Endothelial cell of umbilical vein (primary cell): ENCODE measurements at regions not wholly inside any gene's neighbourhood (a gene's known extent, or its start where the extent isn't known, plus 50 kb on each side); places are given as distances from the start of the nearest gene placed in this dataset.
A peak's percentile ranks its signal among the peaks of the same experiment; 100 is the strongest.

Experiments used
- BruUV-seq: library from RNA; stranded (reverse); fragments of 400-500 nt; replicated peaks from 2 replicates; lab custom pipeline; 2021; lab: Mats Ljungman, UMichigan
- CTCF ChIA-PET: fragments of 300-600, 350-600 bp; sonication (Branson Sonifier 250); formaldehyde crosslinking; loops from one replicate; lab custom pipeline; 2021; ENCODE audit warnings: antibody characterized with exemption, inconsistent platforms; lab: Charles Lee
- POLR2A ChIA-PET: fragments of 300-600, 350-600 bp; sonication (Branson Sonifier 250); formaldehyde crosslinking; loops from one replicate; lab custom pipeline; 2021; ENCODE audit warnings: antibody characterized with exemption, inconsistent platforms; lab: Charles Lee
- DNase-seq: peaks from one replicate; pipeline ENCODE4 v3.0.0-alpha.2; 2011; ENCODE audit warnings: low read depth, low spot score
- FAIRE-seq: peaks from 2 replicates; lab custom pipeline; 2011; peaks lifted over from hg19 to GRCh38; lab: Jason Lieb, UNC
- H2AFZ ChIP-seq: 2 replicates; pipeline ENCODE4 v1.6.0; 2012; ENCODE audit warnings: low read depth, low read length, control low read depth, inconsistent platforms
- H3K27ac ChIP-seq: 2 replicates; pipeline ENCODE4 v1.5.1; 2011; ENCODE audit warnings: low read depth, mild to moderate bottlenecking, control low read depth, low read length, moderate library complexity; ENCODE audit not compliant: insufficient read depth
- H3K27me3 ChIP-seq, 2 experiments: 2 replicates each; pipeline versions ENCODE4 v1.6.0 to v1.6.1; 2011; ENCODE audit warnings: low read length in 2 of 2, mixed read lengths in 1 of 2; ENCODE audit not compliant: control insufficient read depth in 2 of 2, insufficient read depth in 2 of 2
- H3K36me3 ChIP-seq, 2 experiments: 2 replicates in 1 of 2; 3 replicates in 1 of 2; pipeline ENCODE4 v1.5.1; 2011; ENCODE audit warnings: low read length in 2 of 2, mild to moderate bottlenecking in 1 of 2, moderate library complexity in 1 of 2; ENCODE audit not compliant: control insufficient read depth in 2 of 2, insufficient read depth in 2 of 2; ENCODE audit errors: extremely low read depth in 1 of 2
- H3K4me1 ChIP-seq: 3 replicates; pipeline ENCODE4 v1.5.1; 2011; ENCODE audit warnings: mild to moderate bottlenecking, low read length; ENCODE audit not compliant: control insufficient read depth, insufficient read depth; ENCODE audit errors: extremely low read depth
- H3K4me2 ChIP-seq: 2 replicates; pipeline ENCODE4 v1.6.1; 2011; ENCODE audit warnings: low read length, control low read depth, mixed read lengths; ENCODE audit not compliant: insufficient read depth
- H3K4me3 ChIP-seq, 3 experiments: fragments of 200-600 bp in 1 of 3; sonication (generic), shearing (Covaris generic) in 1 of 3; replicated peaks in 1 of 3; 2 replicates each; pipeline ENCODE4 v1.5.1; 2011 to 2016; ENCODE audit warnings: control low read depth in 3 of 3, low read length in 3 of 3, mild to moderate bottlenecking in 2 of 3, inconsistent platforms in 1 of 3, low read depth in 1 of 3, moderate library complexity in 1 of 3; ENCODE audit not compliant: insufficient read depth in 1 of 3
- H3K79me2 ChIP-seq: 2 replicates; pipeline ENCODE4 v1.6.0; 2012; ENCODE audit warnings: low read length, inconsistent platforms; ENCODE audit not compliant: control insufficient read depth, insufficient read depth
- H3K9ac ChIP-seq: replicated peaks from 2 replicates; pipeline ENCODE3; 2011; ENCODE audit warnings: low read length, control low read depth; ENCODE audit not compliant: insufficient read depth; ENCODE audit errors: extremely low read depth
- H3K9me1 ChIP-seq: replicated peaks from 3 replicates; pipeline ENCODE4 v1.6.0; 2011; ENCODE audit warnings: mild to moderate bottlenecking, low read length; ENCODE audit not compliant: control insufficient read depth, insufficient read depth; ENCODE audit errors: extremely low read depth
- H3K9me3 ChIP-seq: replicated peaks from 2 replicates; pipeline ENCODE4 v1.5.1; 2012; ENCODE audit warnings: low read length, inconsistent platforms; ENCODE audit not compliant: control insufficient read depth, insufficient read depth
- H4K20me1 ChIP-seq: replicated peaks from 2 replicates; pipeline ENCODE3; 2011; ENCODE audit warnings: mild to moderate bottlenecking, low read length; ENCODE audit not compliant: control insufficient read depth, insufficient read depth; ENCODE audit errors: extremely low read depth
- CTCF ChIP-seq, 2 donors: IDR thresholded peaks; 1 replicate in 1 of 2; 2 replicates in 1 of 2; pipeline ENCODE4 v1.5.1; 2011; ENCODE audit warnings: low read length in 2 of 2, mild to moderate bottlenecking in 2 of 2, moderate library complexity in 2 of 2, control low read depth in 1 of 2, inconsistent platforms in 1 of 2, low read depth in 1 of 2; ENCODE audit not compliant: insufficient read depth in 1 of 2; ENCODE audit errors: extremely low read depth in 1 of 2
- EZH2 ChIP-seq: IDR thresholded peaks from 2 replicates; pipeline ENCODE4 v1.6.1; 2012; ENCODE audit warnings: borderline replicate concordance, low read depth, mild to moderate bottlenecking, moderate library complexity, low read length, inconsistent platforms; ENCODE audit not compliant: severe bottlenecking
- FOS ChIP-seq: IDR thresholded peaks from 2 replicates; pipeline ENCODE4 v1.6.1; 2011; ENCODE audit warnings: mild to moderate bottlenecking, low read length, moderate library complexity, borderline replicate concordance; ENCODE audit not compliant: insufficient read depth
- GATA2 ChIP-seq: IDR thresholded peaks from 2 replicates; pipeline ENCODE4 v1.7.0; 2011; ENCODE audit warnings: low read depth, mild to moderate bottlenecking, moderate library complexity, mixed read lengths, low read length; ENCODE audit not compliant: insufficient read length, insufficient read depth
- JUN ChIP-seq: IDR thresholded peaks from 2 replicates; pipeline ENCODE4 v1.6.1; 2011; ENCODE audit warnings: borderline replicate concordance, low read depth; ENCODE audit not compliant: insufficient read length, insufficient read depth
- MAX ChIP-seq: IDR thresholded peaks from 2 replicates; pipeline ENCODE4 v1.6.1; 2011; ENCODE audit not compliant: insufficient read depth, insufficient read length
- MYC ChIP-seq: IDR thresholded peaks from one replicate; pipeline ENCODE4 v1.6.1; 2011; ENCODE audit warnings: mild to moderate bottlenecking, low read depth, low read length
- POLR2A ChIP-seq: IDR thresholded peaks from 2 replicates; pipeline ENCODE4 v1.6.1; 2012; ENCODE audit warnings: low read depth, mild to moderate bottlenecking, control low read depth, low read length
- POLR2AphosphoS5 ChIP-seq: IDR thresholded peaks from 2 replicates; pipeline ENCODE4 v1.6.1; 2012; ENCODE audit warnings: low read depth, mild to moderate bottlenecking, control low read depth, low read length, moderate library complexity; ENCODE audit not compliant: insufficient read depth
- dilution Hi-C: fragments of 300-500 bp; cut with MboI; formaldehyde crosslinking; loops from one replicate; pipeline ENCODE4 v1.15.0; 2019; ENCODE audit warnings: low sequenced_read_pairs; ENCODE audit not compliant: extremely low pct_ligation_motif_present
- intact Hi-C: fragments of 100-400 bp; cut with micrococcal nuclease; formaldehyde crosslinking; loops from one replicate; pipeline ENCODE4 v1.10.0; 2022

DNA sequence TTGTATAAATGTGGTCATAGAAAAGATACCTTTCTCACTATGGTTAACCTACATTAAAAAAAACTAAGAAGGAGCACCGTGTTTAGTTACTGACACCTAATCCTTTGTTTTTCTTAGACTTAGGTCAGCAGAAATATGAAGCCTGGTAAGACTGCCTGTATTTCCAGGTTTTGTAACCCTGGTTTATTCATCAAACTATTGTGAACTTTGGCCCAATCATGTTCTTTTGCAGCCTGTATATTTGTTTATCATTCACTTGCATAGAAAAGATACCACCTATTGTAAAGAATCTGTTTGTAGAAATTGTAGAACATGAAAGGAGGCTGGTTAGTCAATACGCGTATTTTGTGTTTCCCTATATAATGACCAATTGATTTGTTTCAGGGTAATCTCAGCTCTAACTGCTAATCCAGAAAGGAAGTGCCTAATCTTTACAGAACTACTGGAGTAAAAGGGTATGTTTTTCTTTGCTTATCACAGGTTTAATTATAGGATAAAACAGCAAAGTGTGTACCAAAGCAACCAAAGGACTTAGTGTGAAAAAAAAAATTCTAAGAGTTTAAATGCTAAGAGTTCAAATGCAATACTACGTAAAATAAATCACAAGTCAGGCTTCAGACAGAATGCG, 103.6 kb downstream of the LURAP1L start:
- CTCF ChIA-PET: interaction anchor here (0.6 kb wide), 1 partner anchor 159 kb away, joined by 4 read pairs; no protein-coding TSS in a partner anchor
- peaks cover 11% of the 10 kb centered on the region for H3K4me1 ChIP-seq
- no peaks in the 10 kb centered on the region for H4K20me1 ChIP-seq
- intact Hi-C loops: no loop called here
- H3K79me2 ChIP-seq: no peaks in the 10 kb centered on the region
- DNase-seq: peak; percentile 38
- H2AFZ ChIP-seq: no peak overlapping the region
- BruUV-seq: no TSS peak
- no peaks in the 10 kb centered on the region for H3K9me3 ChIP-seq
- dilution Hi-C loops: no loop called here
- H3K27me3 ChIP-seq: no peaks in the 10 kb centered on the region
- no peaks in the 10 kb centered on the region for H3K36me3 ChIP-seq
- POLR2A ChIA-PET: no interaction called here
- no peak overlapping the region for H3K9ac ChIP-seq
- H3K4me2 ChIP-seq: no peak overlapping the region
- TF ChIP-seq MYC: no peak
- no peak for TF ChIP-seq FOS
- no peaks in the 10 kb centered on the region for H3K9me1 ChIP-seq
- H3K27ac ChIP-seq: no peak overlapping the region
- no peak overlapping the region for H3K4me3 ChIP-seq
- no peak for FAIRE-seq

DNA sequence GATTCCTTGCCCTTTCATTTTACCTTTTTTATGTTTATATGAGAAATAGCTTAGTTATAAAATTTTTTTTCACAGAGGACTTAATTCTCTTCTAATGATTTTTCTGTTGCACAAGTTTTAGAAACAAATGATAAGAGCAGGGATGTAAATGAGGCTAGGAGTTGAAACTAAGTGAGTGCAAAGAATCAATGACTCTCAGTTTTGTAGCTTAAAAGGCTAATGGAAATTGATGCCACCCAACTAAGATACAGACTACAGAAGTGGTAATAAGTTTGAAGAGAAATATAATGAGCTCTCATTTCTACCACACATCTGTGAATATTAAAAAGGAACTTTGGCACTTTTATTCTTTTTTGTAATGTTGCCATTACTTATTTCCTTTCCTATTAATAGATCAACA, 105.1 kb downstream of the LURAP1L start:
- DNase-seq (no peak), FAIRE-seq (no peak)
- Histone ChIP-seq H3K9ac (no peak overlapping the region), H3K4me3 (no peak overlapping the region), H3K4me2 (no peak overlapping the region), H3K79me2 (no peaks in the 10 kb centered on the region), H4K20me1 (no peaks in the 10 kb centered on the region), H3K36me3 (no peaks in the 10 kb centered on the region), H3K27ac (no peak overlapping the region), H3K4me1 (peaks cover 11% of the 10 kb centered on the region), H2AFZ (no peak overlapping the region), H3K27me3 (no peaks in the 10 kb centered on the region), H3K9me3 (no peaks in the 10 kb centered on the region), H3K9me1 (no peaks in the 10 kb centered on the region)
- BruUV-seq: no TSS peak
- ChIA-PET POLR2A (no interaction called here), CTCF (interaction anchor here (0.8 to 1.7 kb wide), 6 partner anchors 9 to 177 kb away, joined by 3 to 9 read pairs (median 4); no protein-coding TSS in a partner anchor)
- TF ChIP-seq POLR2AphosphoS5: no peak
- no peak for TF ChIP-seq POLR2A
- TF ChIP-seq MAX: no peak
- TF ChIP-seq JUN: no peak
- TF ChIP-seq CTCF (IDR thresholded peaks at IDR 0.05; ENCODE audit: extremely low read depth in 1 of 2, insufficient read depth in 1 of 2, low read depth in 1 of 2, low read length in 2 of 2): no peak
- TF ChIP-seq EZH2: no peak
- no peak for TF ChIP-seq MYC
- TF ChIP-seq GATA2: no peak
- no peak for TF ChIP-seq FOS
- intact Hi-C loops: loop anchor here (5.0 kb wide), 1 partner anchor 207 kb away; no protein-coding TSS in a partner anchor
- dilution Hi-C loops: no loop called here
